ENCODE measurements at regions not wholly inside any gene's neighbourhood (a gene's known extent, or its start where the extent isn't known, plus 50 kb on each side); places are given as distances from the start of the nearest gene placed in this dataset.
A peak's percentile ranks its signal among the peaks of the same experiment; 100 is the strongest.

DNA sequence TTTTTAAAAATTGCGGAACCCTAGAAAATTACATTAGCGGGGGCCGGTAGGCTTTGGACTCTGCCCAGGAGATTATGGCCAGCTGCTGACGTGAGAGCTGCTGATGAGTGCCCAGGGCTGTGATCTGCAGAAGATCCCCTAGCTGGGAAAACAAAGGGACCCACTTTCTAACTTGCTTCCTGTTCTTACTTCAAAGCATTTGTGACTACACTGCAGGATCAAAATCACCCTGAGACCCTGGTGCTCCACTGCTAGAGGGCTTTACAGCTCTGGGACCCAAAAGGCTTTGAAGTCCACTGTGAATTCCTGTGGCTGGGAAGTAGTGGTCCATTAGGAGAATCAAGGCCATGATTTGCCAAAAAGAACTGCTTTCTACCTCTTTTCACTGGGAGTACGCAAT is 499.4 kb upstream of the AKR1E2 start:
- no peak overlapping the region for H3K4me3 ChIP-seq (replicated peaks; ENCODE audit: low read depth, low read length)
- TF ChIP-seq CTCF (IDR thresholded peaks at IDR 0.05; ENCODE audit: low read depth, low read length, missing control alignments), result no peak
- DNase-seq (ENCODE audit: extremely low read depth, low read depth), result no peak

GRCh38 chr10:4319870-4320367 is 506.1 kb upstream of the AKR1E2 start:
- H3K4me3 ChIP-seq (replicated peaks; ENCODE audit: low read depth, low read length), result no peak overlapping the region
- TF ChIP-seq CTCF (IDR thresholded peaks at IDR 0.05; ENCODE audit: low read depth, low read length, missing control alignments), result no peak
- DNase-seq (ENCODE audit: extremely low read depth, low read depth), result no peak

GRCh38 chr10:4316161-4316810 is 509.7 kb upstream of the AKR1E2 start:
- H3K4me3 ChIP-seq (replicated peaks; ENCODE audit: low read depth, low read length), result no peak overlapping the region
- TF ChIP-seq CTCF (IDR thresholded peaks at IDR 0.05; ENCODE audit: low read depth, low read length, missing control alignments), result no peak
- peak; percentile 12 for DNase-seq (ENCODE audit: extremely low read depth, low read depth)

- no peak overlapping the region for H3K4me3 ChIP-seq (replicated peaks; ENCODE audit: low read depth, low read length)
- TF ChIP-seq CTCF (IDR thresholded peaks at IDR 0.05; ENCODE audit: low read depth, low read length, missing control alignments), result no peak
- DNase-seq (ENCODE audit: extremely low read depth, low read depth), result no peak
Measured at GRCh38 chr10:4315551-4315950, 510.5 kb upstream of the AKR1E2 start.

GRCh38 chr10:4313051-4313450 is 513.0 kb upstream of the AKR1E2 start:
- TF ChIP-seq CTCF (IDR thresholded peaks at IDR 0.05; ENCODE audit: low read depth, low read length, missing control alignments), result no peak
- DNase-seq (ENCODE audit: extremely low read depth, low read depth), result no peak
- no peak overlapping the region for H3K4me3 ChIP-seq (replicated peaks; ENCODE audit: low read depth, low read length)

- DNase-seq (ENCODE audit: extremely low read depth, low read depth), result no peak
- no peak overlapping the region for H3K4me3 ChIP-seq (replicated peaks; ENCODE audit: low read depth, low read length)
- TF ChIP-seq CTCF (IDR thresholded peaks at IDR 0.05; ENCODE audit: low read depth, low read length, missing control alignments), result no peak
Measured at GRCh38 chr10:4312051-4312835, 513.8 kb upstream of the AKR1E2 start.
